Naive B cell (primary cell): ENCODE measurements at regions not wholly inside any gene's neighbourhood (a gene's known extent, or its start where the extent isn't known, plus 50 kb on each side); places are given as distances from the start of the nearest gene placed in this dataset.

Source experiments
- ATAC-seq, 2 donors: fragments of 150-1000 bp; cut with Tn5 transposase; 2 replicates each; pipeline ENCODE4 v1.10.0; 2021; ENCODE audit warnings: low read depth in 2 of 2, mild to moderate bottlenecking in 2 of 2, moderate library complexity in 2 of 2
- DNase-seq: peaks from one replicate; pipeline ENCODE4 v3.0.0; 2022
- H3K27ac Mint-ChIP-seq, 6 donors: one replicate each; pipeline ENCODE4 v1.8.0; 2020 to 2022; ENCODE audit warnings: mild to moderate bottlenecking in 6 of 6, mixed read lengths in 6 of 6, moderate library complexity in 5 of 6, inconsistent platforms in 2 of 6
- H3K27me3 Mint-ChIP-seq, 3 donors: one replicate each; pipeline ENCODE4 v1.8.0; 2021 to 2022; ENCODE audit warnings: mixed read lengths in 3 of 3, mild to moderate bottlenecking in 1 of 3
- H3K36me3 Mint-ChIP-seq, 2 donors: one replicate each; pipeline ENCODE4 v1.8.0; 2020 to 2022; ENCODE audit warnings: mixed read lengths in 2 of 2, inconsistent platforms in 1 of 2, mild to moderate bottlenecking in 1 of 2
- H3K4me1 Mint-ChIP-seq, 3 donors: one replicate each; pipeline ENCODE4 v1.8.0; 2020 to 2022; ENCODE audit warnings: mixed read lengths in 3 of 3, inconsistent platforms in 1 of 3, mild to moderate bottlenecking in 1 of 3, moderate library complexity in 1 of 3
- H3K4me3 Mint-ChIP-seq, 8 donors: one replicate each; pipeline ENCODE4 v1.8.0; 2020 to 2022; ENCODE audit warnings: mild to moderate bottlenecking in 8 of 8, mixed read lengths in 8 of 8, moderate library complexity in 8 of 8, inconsistent platforms in 2 of 8
- H3K9me3 Mint-ChIP-seq, 7 donors: one replicate each; pipeline ENCODE4 v1.8.0; 2020 to 2022; ENCODE audit warnings: mixed read lengths in 7 of 7, mild to moderate bottlenecking in 5 of 7, inconsistent platforms in 2 of 7, moderate library complexity in 1 of 7

GRCh38 chr1:219281831-219282230, 108.2 kb downstream of the LYPLAL1 start:
- no peak overlapping the region for H3K4me3 Mint-ChIP-seq
- H3K27ac Mint-ChIP-seq = no peak overlapping the region
- ATAC-seq = no peak
- no peaks in the 10 kb centered on the region for H3K27me3 Mint-ChIP-seq
- no peaks in the 10 kb centered on the region for H3K4me1 Mint-ChIP-seq
- peaks cover 0 to 20% (median 1%) of the 10 kb centered on the region in 7 donors for H3K9me3 Mint-ChIP-seq
- peaks cover 0 to 15% of the 10 kb centered on the region in 2 donors for H3K36me3 Mint-ChIP-seq
- no peak for DNase-seq

- Mint-ChIP-seq H3K27me3 (no peaks in the 10 kb centered on the region), H3K36me3 (peaks cover 0 to 12% of the 10 kb centered on the region in 2 donors), H3K27ac (no peak overlapping the region), H3K9me3 (peaks cover 0 to 16% (median 1%) of the 10 kb centered on the region in 7 donors), H3K4me3 (no peak overlapping the region), H3K4me1 (no peaks in the 10 kb centered on the region)
- no peak for DNase-seq
- ATAC-seq = no peak
Measured at GRCh38 chr1:219279017-219279770, 105.5 kb downstream of the LYPLAL1 start.

DNA sequence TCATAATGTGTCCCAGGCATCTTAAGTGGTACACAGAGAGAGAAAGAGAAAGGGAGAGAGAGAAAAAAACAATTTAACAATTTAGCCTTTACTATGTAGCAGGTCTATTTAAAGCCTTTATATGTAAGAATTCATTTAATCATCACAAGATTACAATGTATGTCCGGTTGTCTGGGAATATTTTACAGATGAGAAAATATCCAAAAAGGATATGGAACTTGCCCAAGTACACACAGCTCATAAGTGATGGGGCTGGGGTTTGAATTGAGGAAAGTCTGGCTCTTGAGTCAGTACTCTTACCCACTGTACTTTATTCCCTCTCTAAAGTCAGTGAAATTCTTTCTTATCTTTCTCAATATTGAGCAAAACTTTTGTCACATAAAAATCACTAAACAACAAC, 104.6 kb downstream of the LYPLAL1 start:
- Mint-ChIP-seq H3K27ac (no peak overlapping the region), H3K4me1 (no peaks in the 10 kb centered on the region), H3K27me3 (no peaks in the 10 kb centered on the region), H3K9me3 (peaks cover 0 to 8% (median 1%) of the 10 kb centered on the region in 7 donors), H3K36me3 (peaks cover 0 to 12% of the 10 kb centered on the region in 2 donors), H3K4me3 (no peak overlapping the region)
- ATAC-seq = no peak
- no peak for DNase-seq

DNA sequence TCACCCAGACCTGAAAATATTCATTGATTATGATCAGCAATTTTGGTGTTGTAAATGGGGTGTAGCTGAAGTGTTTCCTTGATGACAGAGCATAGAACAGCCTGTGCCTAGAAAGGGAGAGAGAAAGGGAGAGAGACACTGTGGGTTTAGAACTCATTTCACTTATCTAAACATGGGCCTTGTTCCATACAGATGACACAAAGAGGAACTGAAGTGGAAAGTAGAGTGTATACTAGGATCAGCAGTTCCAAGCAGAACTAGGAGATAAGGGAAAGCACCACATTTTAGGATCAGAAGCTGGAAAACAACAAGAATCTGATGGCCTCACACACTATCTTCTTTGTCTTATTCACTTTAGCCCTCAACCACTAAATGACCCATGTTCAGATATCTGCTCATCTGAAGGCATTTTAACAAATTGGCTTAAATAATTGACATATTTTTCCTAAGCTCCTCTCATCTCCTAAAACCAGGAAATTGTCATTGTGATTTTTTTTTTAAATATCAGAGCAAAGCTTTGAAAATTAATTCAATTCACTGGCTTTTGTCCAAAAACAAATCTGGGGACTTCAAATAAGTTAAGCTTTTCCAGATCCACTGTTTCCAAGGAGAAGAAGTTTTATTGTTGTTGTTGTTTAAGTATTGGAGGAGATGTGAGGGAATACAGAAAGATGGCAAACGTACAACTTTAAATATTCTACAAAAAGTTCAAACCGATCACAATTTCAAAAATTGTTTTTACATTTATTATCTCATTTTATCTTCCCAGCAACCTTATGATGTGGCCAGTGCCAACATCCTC, 103.8 kb downstream of the LYPLAL1 start:
- peak overlapping the region in 1 of 6 donors; percentile 17 for H3K27ac Mint-ChIP-seq
- DNase-seq (no peak), ATAC-seq (no peak)
- peaks cover under 1 to 12% of the 10 kb centered on the region in 2 donors for H3K36me3 Mint-ChIP-seq
- no peaks in the 10 kb centered on the region for H3K27me3 Mint-ChIP-seq
- no peak overlapping the region for H3K4me3 Mint-ChIP-seq
- H3K4me1 Mint-ChIP-seq = no peaks in the 10 kb centered on the region
- H3K9me3 Mint-ChIP-seq = peaks cover 0 to 1% (median 0%) of the 10 kb centered on the region in 7 donors

- H3K36me3 Mint-ChIP-seq = peaks cover 8 to 12% of the 10 kb centered on the region in 2 donors
- H3K4me1 Mint-ChIP-seq = no peaks in the 10 kb centered on the region
- no peak overlapping the region for H3K4me3 Mint-ChIP-seq
- DNase-seq = no peak
- ATAC-seq = no peak
- H3K27me3 Mint-ChIP-seq = no peaks in the 10 kb centered on the region
- H3K27ac Mint-ChIP-seq = no peak overlapping the region
- H3K9me3 Mint-ChIP-seq = no peaks in the 10 kb centered on the region
Measured at GRCh38 chr1:219276049-219276738, 102.5 kb downstream of the LYPLAL1 start.

- H3K9me3 Mint-ChIP-seq = no peaks in the 10 kb centered on the region
- no peaks in the 10 kb centered on the region for H3K27me3 Mint-ChIP-seq
- no peak for ATAC-seq
Measured at GRCh38 chr1:219273088-219273686, 99.5 kb downstream of the LYPLAL1 start.

DNA sequence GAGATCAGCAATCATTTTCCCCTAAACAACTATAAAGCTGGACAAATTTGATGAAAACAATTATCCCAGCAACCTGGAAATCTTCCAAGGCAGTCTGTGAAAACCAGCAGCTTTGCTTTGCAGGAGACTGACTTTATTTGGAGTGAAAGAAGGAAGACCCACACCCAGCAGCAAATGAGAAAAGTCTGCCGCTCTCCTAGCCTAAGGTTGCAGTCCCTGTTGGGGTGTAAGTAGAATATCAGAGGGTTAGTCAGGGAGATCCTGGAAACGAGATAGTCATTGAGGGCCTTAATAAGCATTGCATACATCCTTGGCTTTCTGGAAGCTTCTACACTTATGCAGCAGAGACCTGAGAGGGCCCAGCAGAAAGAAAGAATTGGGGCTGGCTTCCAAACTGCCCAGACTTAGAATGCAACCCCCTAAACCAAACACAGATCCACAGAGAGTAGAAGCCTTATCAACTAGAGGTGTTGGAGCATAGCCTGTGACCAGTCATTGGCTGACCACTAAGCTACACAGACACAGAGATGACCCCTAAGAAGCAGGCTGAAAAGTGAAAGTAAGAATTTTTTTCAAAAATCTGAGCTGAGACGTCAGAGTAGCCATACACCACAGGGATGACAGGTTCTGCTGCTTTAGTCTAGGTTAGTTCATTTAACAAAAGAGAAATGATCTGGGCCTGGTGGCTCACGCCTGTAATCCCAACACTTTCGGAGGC, 98.3 kb downstream of the LYPLAL1 start:
- DNase-seq (no peak), ATAC-seq (no peak)
- Mint-ChIP-seq H3K36me3 (peaks cover 3 to 8% of the 10 kb centered on the region in 2 donors), H3K27me3 (no peaks in the 10 kb centered on the region), H3K4me1 (no peaks in the 10 kb centered on the region), H3K4me3 (no peak overlapping the region), H3K27ac (no peak overlapping the region), H3K9me3 (no peaks in the 10 kb centered on the region)

More at GRCh38 chr1:219273088-219273686, 99.5 kb downstream of the LYPLAL1 start:
- no peak for DNase-seq
- H3K27ac Mint-ChIP-seq = no peak overlapping the region
- H3K4me1 Mint-ChIP-seq = no peaks in the 10 kb centered on the region
- H3K4me3 Mint-ChIP-seq = no peak overlapping the region
- peaks cover 8 to 12% of the 10 kb centered on the region in 2 donors for H3K36me3 Mint-ChIP-seq

- ATAC-seq (no peak), DNase-seq (no peak)
- no peak overlapping the region for H3K4me3 Mint-ChIP-seq
- H3K9me3 Mint-ChIP-seq = no peaks in the 10 kb centered on the region
- peak overlapping the region in 1 of 6 donors; percentile 65 for H3K27ac Mint-ChIP-seq
- no peaks in the 10 kb centered on the region for H3K4me1 Mint-ChIP-seq
- peaks cover 0 to 8% of the 10 kb centered on the region in 2 donors for H3K36me3 Mint-ChIP-seq
- H3K27me3 Mint-ChIP-seq = no peaks in the 10 kb centered on the region
Measured at GRCh38 chr1:219269171-219269570, 95.5 kb downstream of the LYPLAL1 start.

DNA sequence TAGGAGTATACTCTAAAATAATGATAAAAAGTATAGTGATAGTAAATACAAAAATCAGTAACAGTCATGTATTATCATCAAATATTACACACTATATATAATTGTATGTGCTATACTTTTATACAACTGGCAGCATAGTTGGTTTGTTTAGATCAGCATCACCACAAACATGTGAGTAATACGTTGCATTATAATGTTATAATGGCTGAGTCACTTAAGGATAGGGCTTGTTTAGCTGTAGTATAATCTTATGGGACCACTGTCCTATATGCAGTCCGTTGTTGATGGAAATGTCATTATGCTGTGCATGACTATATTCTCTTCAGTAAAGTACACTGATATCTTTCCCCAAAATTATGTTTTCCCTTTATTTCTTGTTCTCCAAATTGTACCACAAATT, 92.8 kb downstream of the LYPLAL1 start:
- ATAC-seq = no peak

DNA sequence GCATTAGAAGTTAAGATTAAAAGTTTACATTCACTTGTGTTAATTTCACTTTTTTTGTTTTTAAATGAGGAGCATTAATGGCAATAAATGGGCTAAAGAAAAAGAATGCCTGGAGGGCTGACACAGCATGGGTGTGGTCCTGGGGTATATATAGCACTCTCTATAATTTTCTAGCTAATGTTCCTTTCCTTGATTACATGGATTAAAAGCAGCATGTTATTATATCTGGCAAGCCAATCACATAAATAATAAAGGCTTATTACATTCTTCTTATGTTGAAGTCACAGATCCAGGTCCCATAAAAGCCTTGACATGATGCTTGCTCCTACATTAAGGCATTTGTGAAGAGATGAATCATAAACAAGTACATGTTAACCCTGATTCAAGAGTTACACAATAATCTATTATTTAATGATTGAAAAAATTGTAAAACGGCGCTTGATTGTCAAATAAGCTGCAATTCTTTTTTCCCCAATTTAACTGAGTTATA, 91.4 kb downstream of the LYPLAL1 start:
- H3K4me1 Mint-ChIP-seq = no peaks in the 10 kb centered on the region
- no peaks in the 10 kb centered on the region for H3K27me3 Mint-ChIP-seq
- H3K9me3 Mint-ChIP-seq = peaks cover 2 to 25% (median 17%) of the 10 kb centered on the region in 7 donors
- H3K4me3 Mint-ChIP-seq = no peak overlapping the region
- ATAC-seq (no peak), DNase-seq (no peak)
- no peak overlapping the region for H3K27ac Mint-ChIP-seq
- peaks cover 12 to 20% of the 10 kb centered on the region in 2 donors for H3K36me3 Mint-ChIP-seq

More for the DNA sequence above, 92.8 kb downstream of the LYPLAL1 start:
- Mint-ChIP-seq H3K4me3 (no peak overlapping the region), H3K27ac (no peak overlapping the region), H3K4me1 (no peaks in the 10 kb centered on the region), H3K9me3 (peaks cover 0 to 19% (median 15%) of the 10 kb centered on the region in 7 donors), H3K27me3 (no peaks in the 10 kb centered on the region), H3K36me3 (peaks cover 12% of the 10 kb centered on the region in 2 donors)
- no peak for DNase-seq

GRCh38 chr1:219264561-219264960, 90.9 kb downstream of the LYPLAL1 start:
- Mint-ChIP-seq H3K9me3 (peaks cover 4 to 28% (median 18%) of the 10 kb centered on the region in 7 donors), H3K4me3 (no peak overlapping the region), H3K36me3 (peaks cover 12 to 22% of the 10 kb centered on the region in 2 donors), H3K4me1 (no peaks in the 10 kb centered on the region), H3K27me3 (no peaks in the 10 kb centered on the region), H3K27ac (no peak overlapping the region)
- ATAC-seq = no peak
- no peak for DNase-seq
